Heart left ventricle (tissue), 16 donors: ENCODE measurements at regions not wholly inside any gene's neighbourhood (a gene's known extent, or its start where the extent isn't known, plus 50 kb on each side); places are given as distances from the start of the nearest gene placed in this dataset.

ENCODE experiments used
- ATAC-seq, 4 donors: fragments of 200-7000 bp; cut with Tn5 transposase; one replicate each; pipeline ENCODE4 v1.9.1; 2020 to 2022; ENCODE audit warnings: moderate library complexity in 4 of 4, mild to moderate bottlenecking in 3 of 4, moderate number of reproducible peaks in 1 of 4
- DNase-seq, 5 donors: peaks; one replicate each; pipeline ENCODE4 v3.0.0-alpha.2; 2020
- H3K27ac ChIP-seq, 12 donors: fragments of 200-600 bp; sonication (generic) in 4 of 12; one replicate each; pipeline versions ENCODE4 v1.5.0 to v1.8.0; 2016 to 2022; ENCODE audit warnings: mild to moderate bottlenecking in 2 of 12
- H3K27me3 ChIP-seq, 9 donors: fragments of 200-600 bp; sonication (generic) in 2 of 9; one replicate each; pipeline versions ENCODE4 v1.5.1 to v1.8.0; 2016 to 2022; ENCODE audit warnings: mild to moderate bottlenecking in 3 of 9
- H3K36me3 ChIP-seq, 9 donors: fragments of 200-600 bp; sonication (generic) in 2 of 9; one replicate each; pipeline versions ENCODE4 v1.5.0 to v1.8.0; 2018 to 2022; ENCODE audit warnings: mild to moderate bottlenecking in 2 of 9
- H3K4me1 ChIP-seq, 12 donors: fragments of 200-600 bp; sonication (generic) in 4 of 12; one replicate each; pipeline versions ENCODE4 v1.5.0 to v1.8.0; 2016 to 2022; ENCODE audit warnings: mild to moderate bottlenecking in 3 of 12
- H3K4me3 ChIP-seq, 12 donors: fragments of 200-600 bp; sonication (generic) in 4 of 12; one replicate each; pipeline versions ENCODE4 v1.5.0 to v1.8.0; 2017 to 2022; ENCODE audit warnings: mild to moderate bottlenecking in 9 of 12, moderate library complexity in 4 of 12
- H3K9me3 ChIP-seq, 12 donors: fragments of 200-600 bp; sonication (generic) in 4 of 12; one replicate each; pipeline versions ENCODE4 v1.5.0 to v1.8.0; 2016 to 2022; ENCODE audit warnings: mild to moderate bottlenecking in 1 of 12
- CTCF ChIP-seq, 12 donors: fragments of 200-600 bp; sonication (generic) in 4 of 12; IDR thresholded peaks; one replicate each; pipeline versions ENCODE4 v1.5.0 to v1.8.0; 2018 to 2022; ENCODE audit warnings: antibody characterized with exemption in 12 of 12, mild to moderate bottlenecking in 5 of 12
- POLR2A ChIP-seq, 2 donors: fragments of 450-650 bp; IDR thresholded peaks; one replicate each; pipeline ENCODE4 v1.6.1; 2017; ENCODE audit warnings: antibody characterized with exemption in 2 of 2, mild to moderate bottlenecking in 2 of 2, moderate library complexity in 2 of 2
- WGBS, 4 donors: extraction: QIAGEN DNeasy Blood & Tissue Kit in 2 of 4; methylation state at CpG; one replicate each; pipeline versions ENCODE4 v1.1.5 to v1.1.7; 2013 to 2018; 5-methylcytosine and 5-hydroxymethylcytosine counted together
- intact Hi-C, 10 donors: fragments of 100-400 bp; cut with DNase I; formaldehyde crosslinking; loops; one replicate each; pipeline versions ENCODE4 v1.11.1 to v1.14.2; 2022
- donor health status: ischemic (EF 13 %, LVEDD 7.1; RV severe dilation, severe dysfunction).
- donor health status: healthy with polysubstance abuse.
- donor health status: DM: no; HTN: yes; CAD: no.
- donor health status: DM: no; HTN: no; CAD: no.
- donor health status: ischemic (EF 25% LVEDD 6.9; RV normal size, moderate dysfunction).
- donor health status: ischemic (EF 25% LVEDD 5.7; RV mildly dilated, moderate dysfunction).
- donor health status: healthy.
- donor health status: DM: yes; HTN: yes; CAD: no.
- donor health status: ischemic (EF 35%, LVEDD 5.7; RV mildly dilated, moderate dysfunction).
- donor health status: nonischemic (EF 11% LVEDD 7.7; RV severe dilation, severe dysfunction).
- donor health status: DM: yes; HTN: yes; CAD: no.
- donor health status: PGD.
- donor health status: ischemic (EF 29% LVEDD 5.4; RV normal size, mild dysfunction).
- donor health status: nonischemic (EF 23%, LVEDD 6.1; RV moderate dilation, normal function).

GRCh38 chr13:65505941-65506340 lies 1724.2 kb downstream of the PCDH9 start:
- no peaks in the 10 kb centered on the region for H3K4me1 ChIP-seq
- no peak overlapping the region for H3K27ac ChIP-seq
- no peak for DNase-seq
- no peaks in the 10 kb centered on the region for H3K27me3 ChIP-seq
- peaks cover 0 to 16% (median 0%) of the 10 kb centered on the region in 12 donors for H3K9me3 ChIP-seq
- WGBS, 4 donors = 67 to 90% (median 78%) methylated on average over 1 of the region's 1 CpG
- intact Hi-C loops = no loop called here
- no peak for ATAC-seq
- TF ChIP-seq POLR2A (IDR thresholded peaks at IDR 0.05) = no peak
- TF ChIP-seq CTCF (IDR thresholded peaks at IDR 0.05) = no peak
- H3K36me3 ChIP-seq = no peaks in the 10 kb centered on the region
- H3K4me3 ChIP-seq = no peak overlapping the region

DNA sequence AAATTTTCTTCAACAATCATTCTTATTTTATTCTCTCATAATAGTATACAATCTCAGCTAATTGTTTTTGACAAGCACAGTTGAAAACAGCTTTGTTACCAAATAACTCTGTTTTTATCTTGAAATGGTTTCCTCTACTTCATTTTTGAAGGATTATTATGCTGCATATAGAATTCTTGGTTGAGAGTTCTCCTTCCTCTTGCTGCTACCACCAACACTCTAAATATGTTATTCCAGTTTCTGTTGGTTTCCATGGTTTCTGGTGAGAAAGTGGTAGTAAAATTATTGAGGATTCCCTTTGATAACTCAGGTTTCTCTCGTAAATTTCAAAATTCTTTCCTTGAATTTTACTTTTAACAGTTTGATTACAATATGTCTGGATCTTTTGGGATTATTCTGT lies 1725.9 kb downstream of the PCDH9 start:
- Histone ChIP-seq H3K27ac (no peak overlapping the region), H3K4me3 (no peak overlapping the region), H3K36me3 (no peaks in the 10 kb centered on the region), H3K4me1 (no peaks in the 10 kb centered on the region), H3K27me3 (no peaks in the 10 kb centered on the region), H3K9me3 (peaks cover 0 to 16% (median 0%) of the 10 kb centered on the region in 12 donors)
- intact Hi-C loops = no loop called here
- no peak for ATAC-seq
- TF ChIP-seq CTCF (IDR thresholded peaks at IDR 0.05) = no peak
- no peak for TF ChIP-seq POLR2A (IDR thresholded peaks at IDR 0.05)
- 67 to 91% (median 76%) methylated on average over 1 of the region's 1 CpG for WGBS, 4 donors
- DNase-seq = no peak

- H3K9me3 ChIP-seq = peaks cover 0 to 16% (median 0%) of the 10 kb centered on the region in 12 donors
- 54 to 68% (median 58%) methylated on average over 3 of the region's 3 CpGs for WGBS, 4 donors
- no peak for TF ChIP-seq CTCF (IDR thresholded peaks at IDR 0.05)
- no peak for TF ChIP-seq POLR2A (IDR thresholded peaks at IDR 0.05)
- intact Hi-C loops = no loop called here
- H3K27me3 ChIP-seq = no peaks in the 10 kb centered on the region
- H3K4me3 ChIP-seq = no peak overlapping the region
- DNase-seq (no peak), ATAC-seq (no peak)
- H3K4me1 ChIP-seq = no peaks in the 10 kb centered on the region
- no peaks in the 10 kb centered on the region for H3K36me3 ChIP-seq
- H3K27ac ChIP-seq = no peak overlapping the region
Measured at GRCh38 chr13:65500481-65500880, 1729.7 kb downstream of the PCDH9 start.

DNA sequence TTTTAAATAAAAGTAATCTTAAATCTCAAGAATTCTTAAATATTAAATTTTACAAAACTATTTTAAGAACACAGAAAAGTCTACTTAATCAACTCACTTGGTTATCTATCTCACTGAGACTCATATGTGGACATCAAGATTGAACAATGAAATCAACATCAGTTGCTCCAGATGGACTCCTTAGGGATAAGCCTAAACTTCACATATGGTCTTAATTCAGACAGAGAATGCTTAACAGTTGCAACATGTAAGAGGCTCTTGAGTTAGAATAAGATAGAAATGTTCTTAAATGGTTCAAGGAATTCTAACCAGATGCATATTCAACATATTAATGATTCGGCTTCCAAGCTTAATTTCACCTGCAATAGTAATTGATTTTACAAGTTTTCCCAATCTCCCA lies 1730.9 kb downstream of the PCDH9 start:
- DNase-seq = no peak
- no peak for ATAC-seq
- Histone ChIP-seq H3K36me3 (no peaks in the 10 kb centered on the region), H3K4me1 (no peaks in the 10 kb centered on the region), H3K4me3 (no peak overlapping the region), H3K9me3 (peaks cover 0 to 7% (median 0%) of the 10 kb centered on the region in 12 donors), H3K27me3 (no peaks in the 10 kb centered on the region), H3K27ac (no peak overlapping the region)
- TF ChIP-seq POLR2A (IDR thresholded peaks at IDR 0.05) (no peak), CTCF (IDR thresholded peaks at IDR 0.05) (no peak)
- intact Hi-C loops = no loop called here
- 85 to 92% (median 88%) methylated on average over 1 of the region's 1 CpG for WGBS, 4 donors
